ENCODE measurements at regions not wholly inside any gene's neighbourhood (a gene's known extent, or its start where the extent isn't known, plus 50 kb on each side); places are given as distances from the start of the nearest gene placed in this dataset.

- no peak for DNase-seq (ENCODE audit: low read depth)
Measured at GRCh38 chr14:101193845-101194372, 290.4 kb upstream of the RTL1 start.

- DNase-seq (ENCODE audit: low read depth): no peak
Measured at GRCh38 chr14:101194373-101195308, 291.1 kb upstream of the RTL1 start.

GRCh38 chr14:101195309-101195901, 291.9 kb upstream of the RTL1 start:
- no peak for DNase-seq (ENCODE audit: low read depth)

GRCh38 chr14:101196051-101196712, 292.7 kb upstream of the RTL1 start:
- no peak for DNase-seq (ENCODE audit: low read depth)

GRCh38 chr14:101196795-101197590, 293.5 kb upstream of the RTL1 start:
- no peak for DNase-seq (ENCODE audit: low read depth)

- no peak for DNase-seq (ENCODE audit: low read depth)
Measured at GRCh38 chr14:101197595-101198397, 294.3 kb upstream of the RTL1 start.

- DNase-seq (ENCODE audit: low read depth): no peak
Measured at GRCh38 chr14:101198398-101199027, 295.0 kb upstream of the RTL1 start.

GRCh38 chr14:101199028-101199770, 295.7 kb upstream of the RTL1 start:
- no peak for DNase-seq (ENCODE audit: low read depth)

GRCh38 chr14:101200008-101200649, 296.6 kb upstream of the RTL1 start:
- no peak for DNase-seq (ENCODE audit: low read depth)

- DNase-seq (ENCODE audit: low read depth): no peak
Measured at GRCh38 chr14:101200650-101201516, 297.4 kb upstream of the RTL1 start.

GRCh38 chr14:101201535-101202151, 298.1 kb upstream of the RTL1 start:
- no peak for DNase-seq (ENCODE audit: low read depth)

GRCh38 chr14:101202627-101203404, 299.3 kb upstream of the RTL1 start:
- DNase-seq (ENCODE audit: low read depth): no peak

- DNase-seq (ENCODE audit: low read depth): no peak
Measured at GRCh38 chr14:101206556-101206955, 303.0 kb upstream of the RTL1 start.

- no peak for DNase-seq (ENCODE audit: low read depth)
Measured at GRCh38 chr14:101207041-101207440, 303.5 kb upstream of the RTL1 start.

GRCh38 chr14:101207897-101208296, 304.4 kb upstream of the RTL1 start:
- no peak for DNase-seq (ENCODE audit: low read depth)

- DNase-seq (ENCODE audit: low read depth): no peak
Measured at GRCh38 chr14:101209594-101209993, 306.1 kb upstream of the RTL1 start.

- no peak for DNase-seq (ENCODE audit: low read depth)
Measured at GRCh38 chr14:101215266-101215665, 311.7 kb upstream of the RTL1 start.
